ENCODE measurements at regions not wholly inside any gene's neighbourhood (a gene's known extent, or its start where the extent isn't known, plus 50 kb on each side); places are given as distances from the start of the nearest gene placed in this dataset.

- TF ChIP-seq CTCF (IDR thresholded peaks at IDR 0.05) (no peak), POLR2A (IDR thresholded peaks at IDR 0.05) (no peak), EP300 (IDR thresholded peaks at IDR 0.05) (no peak)
These were observed 95.0 kb upstream of the LEP start for GRCh38 chr7:128146052-128146451.

Measured in tibial nerve (tissue), 4 donors.